ENCODE measurements at regions not wholly inside any gene's neighbourhood (a gene's known extent, or its start where the extent isn't known, plus 50 kb on each side); places are given as distances from the start of the nearest gene placed in this dataset.

DNA sequence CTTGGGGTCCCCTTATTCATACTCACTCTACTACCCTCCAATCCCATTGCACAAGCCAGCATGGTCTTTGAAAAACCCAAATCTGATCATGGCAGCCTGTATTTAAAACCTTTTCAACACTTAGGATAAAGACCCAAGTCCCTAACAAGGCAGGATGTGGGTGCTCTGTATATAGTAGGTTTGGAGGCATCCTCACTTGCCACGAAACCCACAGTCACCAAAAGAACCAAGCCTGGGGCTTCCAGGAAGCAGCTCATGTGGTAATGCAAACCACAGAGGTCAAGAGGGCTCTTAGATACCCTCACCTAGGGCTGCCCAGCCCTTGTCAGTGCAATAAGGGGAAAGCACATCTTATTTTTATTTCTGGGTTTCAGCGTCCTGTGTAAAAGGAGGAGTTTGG, 218.6 kb upstream of the ASIC2 start:
- Histone ChIP-seq H3K36me3 (no peaks in the 10 kb centered on the region), H3K9me3 (no peaks in the 10 kb centered on the region), H3K4me1 (ENCODE audit: control insufficient read depth in 1 of 2, insufficient read depth in 1 of 2, low read depth in 1 of 2, low read length in 1 of 2) (no peaks in the 10 kb centered on the region), H3K27ac (no peak overlapping the region), H3K4me3 (ENCODE audit: low read depth in 1 of 2, low read length in 1 of 2) (no peak overlapping the region), H3K27me3 (peaks cover 29% of the 10 kb centered on the region)
- TF ChIP-seq, protein P1, sequence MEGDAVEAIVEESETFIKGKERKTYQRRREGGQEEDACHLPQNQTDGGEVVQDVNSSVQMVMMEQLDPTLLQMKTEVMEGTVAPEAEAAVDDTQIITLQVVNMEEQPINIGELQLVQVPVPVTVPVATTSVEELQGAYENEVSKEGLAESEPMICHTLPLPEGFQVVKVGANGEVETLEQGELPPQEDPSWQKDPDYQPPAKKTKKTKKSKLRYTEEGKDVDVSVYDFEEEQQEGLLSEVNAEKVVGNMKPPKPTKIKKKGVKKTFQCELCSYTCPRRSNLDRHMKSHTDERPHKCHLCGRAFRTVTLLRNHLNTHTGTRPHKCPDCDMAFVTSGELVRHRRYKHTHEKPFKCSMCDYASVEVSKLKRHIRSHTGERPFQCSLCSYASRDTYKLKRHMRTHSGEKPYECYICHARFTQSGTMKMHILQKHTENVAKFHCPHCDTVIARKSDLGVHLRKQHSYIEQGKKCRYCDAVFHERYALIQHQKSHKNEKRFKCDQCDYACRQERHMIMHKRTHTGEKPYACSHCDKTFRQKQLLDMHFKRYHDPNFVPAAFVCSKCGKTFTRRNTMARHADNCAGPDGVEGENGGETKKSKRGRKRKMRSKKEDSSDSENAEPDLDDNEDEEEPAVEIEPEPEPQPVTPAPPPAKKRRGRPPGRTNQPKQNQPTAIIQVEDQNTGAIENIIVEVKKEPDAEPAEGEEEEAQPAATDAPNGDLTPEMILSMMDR (IDR thresholded peaks at IDR 0.05), result no peak

DNA sequence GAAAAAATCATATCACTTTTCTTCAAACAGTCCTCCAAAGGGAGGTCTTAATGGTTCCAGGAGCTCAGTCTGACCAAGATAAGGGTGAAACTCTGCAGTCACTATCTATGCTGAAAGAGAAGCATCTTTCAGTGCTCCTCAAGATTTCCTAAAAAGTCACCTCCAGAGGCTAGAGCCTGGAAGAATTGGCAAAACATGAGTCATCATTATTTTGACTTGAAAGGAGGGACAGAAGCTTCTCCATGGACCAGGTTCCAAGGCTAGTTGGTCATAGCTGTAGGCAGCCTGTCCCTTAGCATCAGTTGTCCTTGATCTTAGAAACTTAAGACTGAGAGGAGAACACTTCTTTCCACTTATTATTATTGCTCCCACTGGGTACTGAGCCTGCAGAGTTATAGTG, 219.0 kb upstream of the ASIC2 start:
- no peaks in the 10 kb centered on the region for H3K36me3 ChIP-seq
- H3K27ac ChIP-seq, result no peak overlapping the region
- TF ChIP-seq, protein P1 (IDR thresholded peaks at IDR 0.05), result no peak
- no peaks in the 10 kb centered on the region for H3K9me3 ChIP-seq
- H3K27me3 ChIP-seq, result peaks cover 24% of the 10 kb centered on the region
- no peak overlapping the region for H3K4me3 ChIP-seq (ENCODE audit: low read depth in 1 of 2, low read length in 1 of 2)
- peaks cover 0 to under 1% of the 10 kb centered on the region in 2 experiments for H3K4me1 ChIP-seq (ENCODE audit: control insufficient read depth in 1 of 2, insufficient read depth in 1 of 2, low read depth in 1 of 2, low read length in 1 of 2)

DNA sequence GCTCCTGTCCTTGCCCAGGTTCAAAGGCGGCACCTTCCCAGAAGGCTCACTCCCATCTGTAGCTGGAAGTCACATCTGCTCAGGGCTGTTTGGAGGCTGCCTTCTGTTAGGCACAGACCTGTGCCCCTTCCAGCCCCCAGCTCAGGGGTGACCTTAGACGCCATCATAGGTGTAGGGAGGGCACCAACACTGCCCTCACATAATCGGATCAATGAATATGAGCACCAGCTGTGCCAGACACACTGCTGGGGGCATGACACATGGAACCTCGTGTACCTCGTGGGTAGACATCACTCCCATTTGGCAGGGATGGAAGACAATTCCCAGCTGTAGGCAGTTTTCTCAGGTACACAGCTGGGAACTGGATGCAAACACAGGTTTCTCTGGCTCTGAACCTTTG, 220.7 kb upstream of the ASIC2 start:
- no peak overlapping the region for H3K4me3 ChIP-seq (ENCODE audit: low read depth in 1 of 2, low read length in 1 of 2)
- no peaks in the 10 kb centered on the region for H3K36me3 ChIP-seq
- peaks cover 8% of the 10 kb centered on the region for H3K27me3 ChIP-seq
- TF ChIP-seq, protein P1 (IDR thresholded peaks at IDR 0.05), result no peak
- H3K4me1 ChIP-seq (ENCODE audit: control insufficient read depth in 1 of 2, insufficient read depth in 1 of 2, low read depth in 1 of 2, low read length in 1 of 2), result peaks cover 0 to 5% of the 10 kb centered on the region in 2 experiments
- no peaks in the 10 kb centered on the region for H3K9me3 ChIP-seq
- H3K27ac ChIP-seq, result no peak overlapping the region

DNA sequence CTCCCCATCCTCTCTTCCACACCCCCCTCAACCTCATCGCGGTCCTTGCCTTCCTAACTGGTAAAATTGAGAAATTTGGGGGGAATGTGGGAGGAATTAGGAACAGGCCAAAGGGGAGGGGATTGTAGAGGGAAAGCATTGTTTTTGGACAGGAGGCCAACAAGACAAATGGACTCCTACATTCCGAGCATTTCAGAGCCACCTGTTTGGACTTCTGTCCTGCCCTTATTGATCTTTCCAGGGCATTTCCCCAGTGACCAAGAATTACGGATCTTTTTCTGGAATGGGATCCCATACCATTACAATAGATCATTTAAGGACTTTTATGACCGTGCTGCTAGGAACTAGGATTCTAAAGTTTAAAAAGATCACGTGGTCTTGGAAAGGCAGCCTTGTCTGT, 221.3 kb upstream of the ASIC2 start:
- TF ChIP-seq, protein P1 (IDR thresholded peaks at IDR 0.05), result no peak
- Histone ChIP-seq H3K27ac (no peak overlapping the region), H3K4me1 (ENCODE audit: control insufficient read depth in 1 of 2, insufficient read depth in 1 of 2, low read depth in 1 of 2, low read length in 1 of 2) (peaks cover 0 to 5% of the 10 kb centered on the region in 2 experiments), H3K36me3 (no peaks in the 10 kb centered on the region), H3K9me3 (no peaks in the 10 kb centered on the region), H3K4me3 (ENCODE audit: low read depth in 1 of 2, low read length in 1 of 2) (no peak overlapping the region), H3K27me3 (peaks cover 2% of the 10 kb centered on the region)

DNA sequence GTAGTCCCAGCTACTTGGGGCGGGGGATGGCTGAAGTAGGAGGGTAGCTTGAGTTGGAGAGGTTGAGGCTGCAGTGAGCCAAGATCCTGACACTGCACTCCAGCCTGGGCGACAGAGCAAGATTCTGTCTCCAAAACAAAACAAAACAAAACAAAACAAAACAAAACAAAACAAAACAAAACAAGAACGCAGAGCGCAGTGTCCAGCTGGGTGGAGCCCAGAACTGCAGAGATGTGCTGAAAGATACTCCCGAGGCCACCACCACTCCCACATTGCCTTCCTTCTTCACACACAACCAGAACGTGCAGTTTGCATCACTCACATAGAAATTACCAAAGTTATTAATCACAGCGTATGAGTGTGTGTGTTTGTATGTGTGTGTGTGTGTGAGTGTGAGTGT, 222.9 kb upstream of the ASIC2 start:
- no peaks in the 10 kb centered on the region for H3K36me3 ChIP-seq
- TF ChIP-seq, protein P1 (IDR thresholded peaks at IDR 0.05), result no peak
- no peak overlapping the region for H3K4me3 ChIP-seq (ENCODE audit: low read depth in 1 of 2, low read length in 1 of 2)
- H3K27me3 ChIP-seq, result no peaks in the 10 kb centered on the region
- H3K27ac ChIP-seq, result no peak overlapping the region
- H3K4me1 ChIP-seq (ENCODE audit: control insufficient read depth in 1 of 2, insufficient read depth in 1 of 2, low read depth in 1 of 2, low read length in 1 of 2), result peaks cover 0 to 5% of the 10 kb centered on the region in 2 experiments
- H3K9me3 ChIP-seq, result no peaks in the 10 kb centered on the region

DNA sequence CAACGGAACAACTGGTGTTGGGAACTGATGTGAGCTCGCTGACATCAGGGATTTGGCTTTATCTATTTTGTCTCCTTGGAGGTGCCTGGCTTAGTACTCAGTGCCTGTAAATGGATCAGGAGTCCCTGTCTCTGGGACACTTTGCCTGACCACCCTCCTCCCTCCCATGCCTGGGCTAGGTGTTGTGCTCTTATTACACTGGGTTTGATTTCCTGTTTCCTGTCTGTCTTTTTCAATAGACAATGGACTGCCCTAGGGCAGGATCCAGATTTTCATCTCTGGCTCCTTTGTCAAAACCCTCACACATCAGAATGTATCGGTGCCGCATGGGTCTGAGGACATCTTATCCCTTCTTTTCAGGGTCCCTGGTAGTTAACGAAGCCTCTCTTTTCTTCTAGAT, 223.6 kb upstream of the ASIC2 start:
- TF ChIP-seq, protein P1 (IDR thresholded peaks at IDR 0.05), result no peak
- no peak overlapping the region for H3K27ac ChIP-seq
- no peaks in the 10 kb centered on the region for H3K36me3 ChIP-seq
- H3K4me3 ChIP-seq (ENCODE audit: low read depth in 1 of 2, low read length in 1 of 2), result no peak overlapping the region
- H3K4me1 ChIP-seq (ENCODE audit: control insufficient read depth in 1 of 2, insufficient read depth in 1 of 2, low read depth in 1 of 2, low read length in 1 of 2), result peaks cover 0 to 5% of the 10 kb centered on the region in 2 experiments
- H3K27me3 ChIP-seq, result no peaks in the 10 kb centered on the region
- H3K9me3 ChIP-seq, result no peaks in the 10 kb centered on the region

All from neutrophil (primary cell).